HEK293T (cell line): ENCODE measurements at regions not wholly inside any gene's neighbourhood (a gene's known extent, or its start where the extent isn't known, plus 50 kb on each side); places are given as distances from the start of the nearest gene placed in this dataset.
"Not testable (repeated sequence)": the region's sequence is repeated elsewhere in the genome, so short reads cannot be mapped to it uniquely, and the experiment has no call there.

ENCODE experiments used
- CTCF ChIA-PET: fragments of 350-600 bp; formaldehyde crosslinking; extraction: SDS; loops from one replicate; lab custom pipeline; 2021; ENCODE audit warnings: antibody characterized with exemption, inconsistent platforms; lab: Yijun Ruan, JAX
- POLR2A ChIA-PET: fragments of 350-600 bp; formaldehyde crosslinking; extraction: SDS; loops from one replicate; lab custom pipeline; 2020; ENCODE audit warnings: antibody characterized with exemption, inconsistent platforms; lab: Yijun Ruan, JAX
- DNase-seq: peaks from one replicate; pipeline ENCODE4 v3.0.0; 2012; ENCODE audit warnings: mixed read lengths; ENCODE audit errors: extremely low spot score
- ARNT ChIP-seq: fragments of 450-650 bp; IDR thresholded peaks from 2 replicates; pipeline ENCODE4 v1.6.1; 2017; ENCODE audit warnings: mild to moderate bottlenecking
- BHLHE40 ChIP-seq: fragments of 450-650 bp; IDR thresholded peaks from 2 replicates; pipeline ENCODE4 v1.6.1; 2016; ENCODE audit warnings: mild to moderate bottlenecking, moderate library complexity, borderline replicate concordance
- CTBP1 ChIP-seq: fragments of 450-650 bp; IDR thresholded peaks from 2 replicates; pipeline ENCODE4 v1.6.1; 2016; ENCODE audit warnings: borderline replicate concordance
- ELF4 ChIP-seq: fragments of 450-650 bp; IDR thresholded peaks from 2 replicates; pipeline ENCODE4 v1.6.1; 2017; ENCODE audit warnings: antibody characterized with exemption
- FOXA1 ChIP-seq: fragments of 450-650 bp; IDR thresholded peaks from 2 replicates; pipeline ENCODE4 v1.6.1; 2016; ENCODE audit warnings: mild to moderate bottlenecking
- FOXK2 ChIP-seq: fragments of 450-650 bp; IDR thresholded peaks from 2 replicates; pipeline ENCODE4 v1.6.1; 2016; ENCODE audit warnings: mild to moderate bottlenecking
- FOXM1 ChIP-seq: fragments of 450-650 bp; IDR thresholded peaks from 2 replicates; pipeline ENCODE4 v1.6.1; 2017; ENCODE audit warnings: mild to moderate bottlenecking, borderline replicate concordance
- HDGF ChIP-seq: fragments of 450-650 bp; IDR thresholded peaks from 2 replicates; pipeline ENCODE4 v1.6.1; 2017; ENCODE audit warnings: antibody characterized with exemption, borderline replicate concordance
- L3MBTL2 ChIP-seq: fragments of 450-650 bp; conservative IDR thresholded peaks from 2 replicates; pipeline ENCODE4 v1.6.1; 2016; ENCODE audit warnings: mild to moderate bottlenecking
- LEF1 ChIP-seq: fragments of 450-650 bp; IDR thresholded peaks from 2 replicates; pipeline ENCODE4 v1.6.1; 2017; ENCODE audit warnings: mild to moderate bottlenecking, borderline replicate concordance
- NFRKB ChIP-seq: fragments of 450-650 bp; IDR thresholded peaks from 2 replicates; pipeline ENCODE4 v1.6.1; 2016; ENCODE audit warnings: mild to moderate bottlenecking, moderate library complexity
- SP1 ChIP-seq: fragments of 450-650 bp; IDR thresholded peaks from 2 replicates; pipeline ENCODE4 v1.6.1; 2017
- SUZ12 ChIP-seq: fragments of 450-650 bp; IDR thresholded peaks from 2 replicates; pipeline ENCODE4 v1.6.1; 2016; ENCODE audit warnings: mild to moderate bottlenecking
- TARDBP ChIP-seq: fragments of 450-650 bp; IDR thresholded peaks from 2 replicates; pipeline ENCODE4 v1.6.1; 2016
- ZNF384 ChIP-seq: fragments of 450-650 bp; IDR thresholded peaks from 2 replicates; pipeline ENCODE4 v1.6.1; 2016
- TF ChIP-seq, protein P1 (sequence below): fragments of 450-650 bp; IDR thresholded peaks from 2 replicates; pipeline ENCODE4 v1.6.1; 2016

DNA sequence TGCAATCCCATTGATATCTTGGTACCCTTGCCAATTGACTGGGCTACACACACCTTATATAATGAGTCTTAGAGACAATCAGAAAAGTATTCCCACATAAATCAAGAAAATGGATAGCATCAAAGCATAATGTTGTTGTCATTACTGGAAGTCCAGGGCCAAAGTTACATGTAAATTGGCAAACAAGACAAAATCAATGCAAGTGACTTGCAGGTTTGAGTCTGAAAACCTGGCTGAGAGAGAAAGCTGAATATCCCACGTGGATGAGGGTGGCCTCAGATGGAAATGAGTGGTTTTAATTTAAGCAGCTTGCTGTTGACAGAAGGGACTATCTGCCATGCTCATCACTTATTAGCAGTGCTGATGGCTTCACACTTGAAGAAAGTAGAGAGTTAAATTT lies 324.0 kb upstream of the MON1B start:
- TF ChIP-seq TARDBP, result no peak
- TF ChIP-seq ELF4, result no peak
- no peak for TF ChIP-seq SUZ12
- no peak for TF ChIP-seq ARNT
- TF ChIP-seq LEF1, result no peak
- TF ChIP-seq, protein P1, sequence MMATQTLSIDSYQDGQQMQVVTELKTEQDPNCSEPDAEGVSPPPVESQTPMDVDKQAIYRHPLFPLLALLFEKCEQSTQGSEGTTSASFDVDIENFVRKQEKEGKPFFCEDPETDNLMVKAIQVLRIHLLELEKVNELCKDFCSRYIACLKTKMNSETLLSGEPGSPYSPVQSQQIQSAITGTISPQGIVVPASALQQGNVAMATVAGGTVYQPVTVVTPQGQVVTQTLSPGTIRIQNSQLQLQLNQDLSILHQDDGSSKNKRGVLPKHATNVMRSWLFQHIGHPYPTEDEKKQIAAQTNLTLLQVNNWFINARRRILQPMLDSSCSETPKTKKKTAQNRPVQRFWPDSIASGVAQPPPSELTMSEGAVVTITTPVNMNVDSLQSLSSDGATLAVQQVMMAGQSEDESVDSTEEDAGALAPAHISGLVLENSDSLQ, result no peak
- no peak for TF ChIP-seq ZNF384
- TF ChIP-seq HDGF, result no peak
- no peak for TF ChIP-seq NFRKB
- no peak for TF ChIP-seq FOXM1
- no peak for TF ChIP-seq BHLHE40
- TF ChIP-seq SP1, result no peak
- no peak for TF ChIP-seq FOXK2
- TF ChIP-seq FOXA1, result no peak
- no peak for TF ChIP-seq CTBP1
- TF ChIP-seq L3MBTL2, result no peak
- ChIA-PET POLR2A (no interaction called here), CTCF (no interaction called here)

DNA sequence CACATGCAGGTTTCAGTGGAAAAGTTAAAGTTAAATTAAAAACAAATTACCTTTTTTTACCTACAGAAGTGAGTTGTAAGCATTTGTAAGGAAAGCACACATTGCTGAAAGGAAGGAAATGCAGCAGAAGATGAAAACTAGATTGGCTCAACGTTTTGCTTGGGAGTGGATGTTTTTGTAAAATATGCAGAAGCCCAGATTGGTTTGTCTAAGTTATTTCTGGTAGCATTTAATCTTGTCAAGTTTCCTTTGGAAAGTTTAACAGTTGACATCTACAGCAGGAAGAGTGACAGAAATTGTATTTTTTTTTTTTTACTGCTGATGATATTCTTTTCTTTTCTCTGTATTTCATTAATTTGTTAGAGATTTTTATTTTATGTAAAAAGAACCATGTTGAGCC lies 315.1 kb upstream of the MON1B start:
- TF ChIP-seq BHLHE40 (no peak), SUZ12 (no peak), HDGF (no peak), ZNF384 (no peak), NFRKB (no peak), FOXK2 (no peak), ARNT (no peak), SP1 (no peak), FOXM1 (no peak), CTBP1 (no peak), FOXA1 (no peak), TARDBP (no peak), LEF1 (no peak), ELF4 (no peak)
- DNase-seq, result no peak

More for the DNA sequence above, 324.0 kb upstream of the MON1B start:
- DNase-seq, result no peak

DNA sequence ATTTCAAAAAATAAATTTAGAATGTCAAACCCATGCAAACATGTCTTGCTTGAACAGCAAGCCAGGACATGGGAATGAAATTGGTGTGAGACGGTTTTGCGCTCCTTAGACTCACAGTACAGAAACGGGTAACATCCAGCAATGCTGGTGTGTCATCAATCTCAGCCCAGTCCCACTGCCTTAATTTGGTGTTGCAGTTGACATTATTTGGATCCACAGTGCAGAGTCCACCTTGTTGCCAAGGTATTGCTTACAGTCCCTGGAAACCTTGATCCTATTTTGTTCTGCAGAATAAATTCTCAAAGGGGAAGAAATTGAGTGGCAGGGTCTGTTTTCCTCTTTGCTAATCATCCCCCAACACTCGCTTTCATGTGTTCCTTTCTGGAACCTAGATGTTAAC lies 311.6 kb upstream of the MON1B start:
- ChIA-PET CTCF (no interaction called here), POLR2A (no interaction called here)
- TF ChIP-seq NFRKB, result no peak
- TF ChIP-seq CTBP1, result no peak
- no peak for TF ChIP-seq SUZ12
- no peak for TF ChIP-seq ZNF384
- TF ChIP-seq FOXK2, result no peak
- TF ChIP-seq ARNT, result no peak
- TF ChIP-seq L3MBTL2, result no peak
- no peak for TF ChIP-seq FOXA1
- no peak for TF ChIP-seq FOXM1
- no peak for TF ChIP-seq BHLHE40
- no peak for DNase-seq

More for the DNA sequence above, 315.1 kb upstream of the MON1B start:
- POLR2A ChIA-PET, result no interaction called here
- CTCF ChIA-PET, result no interaction called here

DNA sequence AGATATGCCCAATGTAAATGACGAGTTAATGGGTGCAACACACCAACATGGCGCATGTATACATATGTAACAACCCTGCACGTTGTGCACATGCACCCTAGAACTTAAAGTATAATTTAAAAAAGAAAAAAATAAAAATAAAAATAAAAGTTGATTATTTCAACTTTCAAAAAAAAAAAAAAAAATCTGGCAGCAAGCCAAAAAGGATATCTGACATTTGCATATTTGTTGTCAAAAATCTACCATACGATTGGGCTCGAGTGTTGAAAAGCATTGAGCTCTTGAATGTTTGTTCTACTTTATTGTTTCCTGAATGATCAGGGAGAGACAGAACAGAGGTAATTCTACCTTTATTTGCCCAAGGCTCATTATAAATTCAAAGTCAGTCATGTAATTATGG lies 310.5 kb upstream of the MON1B start:
- CTCF ChIA-PET, result interaction anchor here (0.8 kb wide), 1 partner anchor 291 kb away, joined by 4 read pairs; no protein-coding TSS in a partner anchor
- POLR2A ChIA-PET, DNase-seq: not testable (repeated sequence)

DNA sequence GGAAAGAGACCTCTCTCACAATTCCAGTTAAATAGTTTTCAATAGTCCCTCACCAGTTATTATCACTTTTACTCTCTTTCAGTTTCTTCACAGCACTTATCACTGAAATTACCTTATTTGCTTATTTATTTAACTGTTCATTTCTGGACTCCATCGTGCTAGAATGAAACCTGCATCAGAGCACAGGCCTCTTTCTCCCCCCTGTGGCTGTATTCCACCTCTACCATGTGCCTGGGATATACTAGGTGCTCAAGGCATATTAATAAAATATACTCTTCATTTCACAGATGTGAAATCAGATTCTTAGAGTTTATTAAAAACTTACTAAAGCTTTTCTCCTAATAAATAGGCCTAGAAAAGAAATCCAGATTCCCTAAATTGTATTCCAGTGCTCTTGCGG lies 308.9 kb upstream of the MON1B start:
- TF ChIP-seq BHLHE40 (no peak), NFRKB (no peak), ARNT (no peak), CTBP1 (no peak), FOXK2 (no peak), ELF4 (no peak), FOXA1 (no peak), SP1 (no peak), L3MBTL2 (no peak), FOXM1 (no peak)
- TF ChIP-seq, protein P1, result no peak
- CTCF ChIA-PET, result no interaction called here
- POLR2A ChIA-PET, result no interaction called here
- DNase-seq, result no peak

DNA sequence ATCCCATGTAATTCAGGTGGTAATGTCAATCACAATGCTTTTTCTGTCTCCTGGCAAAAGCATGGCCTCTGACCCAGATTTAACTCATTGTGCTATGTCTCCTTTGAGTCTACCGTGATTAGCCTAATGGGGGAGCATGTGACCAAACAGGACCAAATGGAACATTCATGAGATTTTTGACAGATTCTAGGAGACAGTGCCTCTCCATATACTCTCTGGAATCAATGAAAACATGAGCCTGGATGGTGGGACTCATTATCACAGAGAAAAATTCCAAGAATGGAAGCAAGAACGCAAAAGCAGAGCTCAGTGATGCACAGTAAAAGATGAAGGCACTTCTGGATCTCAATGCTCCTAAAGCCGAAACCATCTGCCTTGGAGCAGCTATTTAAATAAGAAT lies 307.9 kb upstream of the MON1B start:
- ChIA-PET POLR2A (no interaction called here), CTCF (no interaction called here)
- no peak for DNase-seq
- TF ChIP-seq ZNF384 (no peak), L3MBTL2 (no peak), FOXK2 (no peak), SP1 (no peak), FOXM1 (no peak), SUZ12 (no peak), HDGF (no peak), FOXA1 (no peak), CTBP1 (no peak), BHLHE40 (no peak), TARDBP (no peak), ARNT (no peak), ELF4 (no peak), NFRKB (no peak), LEF1 (no peak)
- TF ChIP-seq, protein P1, result no peak
